Renal cortical epithelial cell (primary cell): ENCODE measurements at regions not wholly inside any gene's neighbourhood (a gene's known extent, or its start where the extent isn't known, plus 50 kb on each side); places are given as distances from the start of the nearest gene placed in this dataset.

Experiments used
- DNase-seq: peaks from one replicate; pipeline ENCODE4 v3.0.0-alpha.2; 2011; ENCODE audit warnings: low read depth

GRCh38 chr6:44606504-44606903 is 219.0 kb downstream of the CDC5L start:
- DNase-seq = no peak

- DNase-seq = no peak
Measured at GRCh38 chr6:44606976-44607375, 219.5 kb downstream of the CDC5L start.

GRCh38 chr6:44608175-44608574 is 220.7 kb downstream of the CDC5L start:
- no peak for DNase-seq

GRCh38 chr6:44609051-44609612 is 221.6 kb downstream of the CDC5L start:
- no peak for DNase-seq

GRCh38 chr6:44614396-44614795 is 226.9 kb downstream of the CDC5L start:
- no peak for DNase-seq

GRCh38 chr6:44615621-44616020 is 228.1 kb downstream of the CDC5L start:
- DNase-seq = no peak

- DNase-seq = no peak
Measured at GRCh38 chr6:44617416-44617815, 229.9 kb downstream of the CDC5L start.

- no peak for DNase-seq
Measured at GRCh38 chr6:44618371-44618770, 230.9 kb downstream of the CDC5L start.

- no peak for DNase-seq
Measured at GRCh38 chr6:44620922-44621321, 233.4 kb downstream of the CDC5L start.

- DNase-seq = no peak
Measured at GRCh38 chr6:44621846-44622245, 234.3 kb downstream of the CDC5L start.

GRCh38 chr6:44622555-44622954 is 235.0 kb downstream of the CDC5L start:
- DNase-seq = no peak

GRCh38 chr6:44622956-44623355 is 235.4 kb downstream of the CDC5L start:
- no peak for DNase-seq

- no peak for DNase-seq
Measured at GRCh38 chr6:44624226-44624625, 236.7 kb downstream of the CDC5L start.

GRCh38 chr6:44624936-44625573 is 237.5 kb downstream of the CDC5L start:
- DNase-seq = no peak

- DNase-seq = no peak
Measured at GRCh38 chr6:44625996-44626395, 238.5 kb downstream of the CDC5L start.

GRCh38 chr6:44626616-44627015 is 239.1 kb downstream of the CDC5L start:
- no peak for DNase-seq

GRCh38 chr6:44627091-44627882 is 239.8 kb downstream of the CDC5L start:
- no peak for DNase-seq

GRCh38 chr6:44627883-44628271 is 240.4 kb downstream of the CDC5L start:
- DNase-seq = no peak

- no peak for DNase-seq
Measured at GRCh38 chr6:44628347-44628746, 240.8 kb downstream of the CDC5L start.

- DNase-seq = no peak
Measured at GRCh38 chr6:44629636-44630035, 242.1 kb downstream of the CDC5L start.

GRCh38 chr6:44630125-44631028 is 242.9 kb downstream of the CDC5L start:
- peak; percentile 42 for DNase-seq

- no peak for DNase-seq
Measured at GRCh38 chr6:44631968-44632367, 244.5 kb downstream of the CDC5L start.
